Esophagus squamous epithelium (tissue), 5 donors: ENCODE measurements at regions not wholly inside any gene's neighbourhood (a gene's known extent, or its start where the extent isn't known, plus 50 kb on each side); places are given as distances from the start of the nearest gene placed in this dataset.

Experiments
- DNase-seq: peaks from one replicate; lab custom pipeline; 2025; lab: John Stamatoyannopoulos, UW
- H3K27ac ChIP-seq, 4 donors: fragments of 200-600 bp; sonication (generic); one replicate each; pipeline ENCODE4 v1.5.1; 2016 to 2019; ENCODE audit warnings: mild to moderate bottlenecking in 1 of 4
- H3K27me3 ChIP-seq, 4 donors: fragments of 200-600 bp; sonication (generic); 1 replicate in 3 of 4; 2 replicates in 1 of 4; pipeline versions ENCODE4 v1.5.1 to v1.6.0; 2017 to 2021; ENCODE audit warnings: antibody characterized with exemption in 1 of 4
- H3K36me3 ChIP-seq, 3 donors: fragments of 200-600 bp; sonication (generic); one replicate each; pipeline ENCODE4 v1.5.1; 2016 to 2019
- H3K4me1 ChIP-seq, 3 donors: fragments of 200-600 bp; sonication (generic); one replicate each; pipeline ENCODE4 v1.5.1; 2017 to 2019
- H3K4me3 ChIP-seq, 4 donors: fragments of 200-600 bp; sonication (generic); 1 replicate in 3 of 4; 2 replicates in 1 of 4; pipeline ENCODE4 v1.5.1; 2016 to 2019; ENCODE audit warnings: mild to moderate bottlenecking in 2 of 4, moderate library complexity in 1 of 4
- H3K9me3 ChIP-seq, 3 donors: fragments of 200-600 bp; sonication (generic); one replicate each; pipeline ENCODE4 v1.5.1; 2016 to 2019
- CTCF ChIP-seq, 6 experiments: fragments of 450-650 bp in 4 of 6; fragments of 200-600 bp in 2 of 6; sonication (generic) in 2 of 6; IDR thresholded peaks; one replicate each; pipeline ENCODE4 v1.5.1; 2016 to 2019; ENCODE audit warnings: antibody characterized with exemption in 6 of 6, mild to moderate bottlenecking in 4 of 6, moderate library complexity in 4 of 6
- POLR2A ChIP-seq, 4 donors: fragments of 450-650 bp; IDR thresholded peaks; one replicate each; pipeline ENCODE4 v1.6.1; 2017; ENCODE audit warnings: antibody characterized with exemption in 4 of 4, mild to moderate bottlenecking in 4 of 4, moderate library complexity in 3 of 4
- WGBS, 2 donors: methylation state at CpG; one replicate each; pipeline ENCODE4 v1.1.5; 2018; 5-methylcytosine and 5-hydroxymethylcytosine counted together
- intact Hi-C: fragments of 100-400 bp; cut with DNase I; formaldehyde crosslinking; loops from one replicate; pipeline ENCODE4 v1.15.0; 2022
- donor health status: DM: yes; HTN: yes; CAD: no.

DNA sequence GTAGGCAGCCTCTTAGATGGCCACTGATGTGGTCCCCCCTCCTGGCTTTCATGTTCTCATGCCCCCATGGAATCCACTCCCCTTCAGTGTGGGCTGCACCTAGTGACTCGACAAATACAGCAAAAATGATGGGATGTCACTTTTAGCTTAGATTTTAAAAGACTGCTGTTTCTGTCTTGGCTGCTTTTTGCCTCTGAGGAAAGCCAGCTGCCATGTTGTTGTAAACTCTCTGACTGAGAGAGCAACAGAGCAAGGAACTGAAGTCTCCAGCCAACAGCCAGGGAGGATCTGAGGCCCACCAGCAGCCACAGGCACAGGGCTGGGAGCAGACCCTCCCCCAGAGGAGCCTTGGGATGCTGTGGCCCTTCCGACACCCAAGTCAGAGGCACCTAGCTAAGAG is 60.6 kb upstream of the MARCHF10 start:
- TF ChIP-seq POLR2A (IDR thresholded peaks at IDR 0.05), result no peak
- TF ChIP-seq CTCF (IDR thresholded peaks at IDR 0.05), result no peak
- no peak overlapping the region for H3K27ac ChIP-seq
- WGBS, 2 donors, result 40% methylated on average over 1 of the region's 2 CpGs; no CpG with 5 or more reads in 1 of the 2 donors
- DNase-seq, result no peak
- no peaks in the 10 kb centered on the region for H3K4me1 ChIP-seq
- H3K36me3 ChIP-seq, result no peaks in the 10 kb centered on the region
- no peaks in the 10 kb centered on the region for H3K9me3 ChIP-seq
- intact Hi-C loops, result no loop called here
- H3K4me3 ChIP-seq, result no peak overlapping the region
- peaks cover 0 to 42% (median 0%) of the 10 kb centered on the region in 4 donors for H3K27me3 ChIP-seq

DNA sequence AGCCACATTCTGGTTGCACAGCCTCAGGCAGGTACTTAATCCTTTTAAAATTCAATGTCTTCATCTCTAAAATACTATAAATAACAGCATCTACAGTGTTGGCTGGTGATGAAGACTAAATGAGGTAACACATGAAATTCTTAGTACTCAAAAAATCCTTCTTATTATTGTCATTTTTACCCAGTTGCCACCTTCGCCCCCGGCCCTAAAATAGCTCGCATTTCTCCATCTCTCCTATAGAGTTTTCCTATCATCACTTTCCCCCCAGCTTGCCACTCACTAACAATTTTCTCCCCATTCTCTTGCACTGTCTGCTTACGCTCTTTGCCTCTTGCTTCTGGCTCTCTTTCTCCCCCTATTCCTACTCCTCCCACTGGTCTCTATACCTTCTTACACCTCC is 59.9 kb upstream of the MARCHF10 start:
- no peak overlapping the region for H3K4me3 ChIP-seq
- intact Hi-C loops, result no loop called here
- H3K4me1 ChIP-seq, result no peaks in the 10 kb centered on the region
- TF ChIP-seq CTCF (IDR thresholded peaks at IDR 0.05), result no peak
- no peak for TF ChIP-seq POLR2A (IDR thresholded peaks at IDR 0.05)
- no peaks in the 10 kb centered on the region for H3K36me3 ChIP-seq
- DNase-seq, result no peak
- no peaks in the 10 kb centered on the region for H3K9me3 ChIP-seq
- 86 to 88% methylated on average over 4 of the region's 4 CpGs for WGBS, 2 donors
- peaks cover 0 to 47% (median 0%) of the 10 kb centered on the region in 4 donors for H3K27me3 ChIP-seq
- H3K27ac ChIP-seq, result no peak overlapping the region

- intact Hi-C loops, result no loop called here
- Histone ChIP-seq H3K4me3 (no peak overlapping the region), H3K27ac (no peak overlapping the region), H3K36me3 (no peaks in the 10 kb centered on the region), H3K27me3 (peaks cover 0 to 47% (median 0%) of the 10 kb centered on the region in 4 donors), H3K4me1 (no peaks in the 10 kb centered on the region), H3K9me3 (no peaks in the 10 kb centered on the region)
- TF ChIP-seq POLR2A (IDR thresholded peaks at IDR 0.05) (no peak), CTCF (IDR thresholded peaks at IDR 0.05) (no peak)
- DNase-seq, result no peak
- 80 to 82% methylated on average over 5 of the region's 5 CpGs for WGBS, 2 donors
These were observed 59.2 kb upstream of the MARCHF10 start for GRCh38 chr17:62867303-62867702.

GRCh38 chr17:62866471-62866870 is 58.4 kb upstream of the MARCHF10 start:
- intact Hi-C loops, result no loop called here
- no peak for DNase-seq
- Histone ChIP-seq H3K9me3 (no peaks in the 10 kb centered on the region), H3K4me1 (peaks cover 0 to under 1% (median 0%) of the 10 kb centered on the region in 3 donors), H3K4me3 (no peak overlapping the region), H3K27ac (no peak overlapping the region), H3K27me3 (peaks cover 0 to 45% (median 0%) of the 10 kb centered on the region in 4 donors), H3K36me3 (no peaks in the 10 kb centered on the region)
- TF ChIP-seq POLR2A (IDR thresholded peaks at IDR 0.05), result no peak
- TF ChIP-seq CTCF (IDR thresholded peaks at IDR 0.05), result no peak
- 57 to 73% methylated on average over 3 of the region's 3 CpGs for WGBS, 2 donors

- Histone ChIP-seq H3K27me3 (peaks cover 0 to 41% (median 0%) of the 10 kb centered on the region in 4 donors), H3K4me1 (peaks cover 0 to 10% (median 0%) of the 10 kb centered on the region in 3 donors), H3K4me3 (no peak overlapping the region), H3K27ac (no peak overlapping the region), H3K9me3 (no peaks in the 10 kb centered on the region), H3K36me3 (no peaks in the 10 kb centered on the region)
- TF ChIP-seq CTCF (IDR thresholded peaks at IDR 0.05), result no peak
- TF ChIP-seq POLR2A (IDR thresholded peaks at IDR 0.05), result no peak
- WGBS, 2 donors, result 71 to 100% methylated on average over 1 of the region's 1 CpG
- DNase-seq, result no peak
- intact Hi-C loops, result no loop called here
These were observed 57.5 kb upstream of the MARCHF10 start for GRCh38 chr17:62865586-62865985.
